Inflammatory macrophage treated with lipopolysaccharide for 4 hours (primary cell): ENCODE measurements at regions not wholly inside any gene's neighbourhood (a gene's known extent, or its start where the extent isn't known, plus 50 kb on each side); places are given as distances from the start of the nearest gene placed in this dataset.
"Not testable (repeated sequence)": the region's sequence is repeated elsewhere in the genome, so short reads cannot be mapped to it uniquely, and the experiment has no call there.

ENCODE experiments used
- DNase-seq: peaks from one replicate; pipeline ENCODE4 v3.0.0-alpha.2; 2020

DNA sequence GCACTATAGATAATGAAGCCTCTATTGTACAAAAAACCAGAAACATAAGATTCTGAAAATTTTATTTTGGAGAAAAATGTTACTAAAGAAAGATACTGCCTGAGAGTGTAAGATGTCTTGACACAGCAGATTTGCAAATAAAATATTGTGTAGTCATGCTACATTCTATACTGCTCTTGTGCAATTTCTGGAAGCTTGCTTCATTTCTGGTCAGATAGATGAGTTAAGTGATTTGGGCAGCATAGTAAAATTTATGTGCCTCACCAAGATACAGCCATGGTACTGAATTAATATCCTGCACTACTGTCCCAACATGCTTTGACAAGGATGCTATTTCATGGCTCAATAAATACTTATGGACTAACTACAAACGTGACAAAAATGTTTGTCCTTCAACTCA lies 55.1 kb upstream of the STARD13 start:
- DNase-seq, result peak; percentile 63

DNA sequence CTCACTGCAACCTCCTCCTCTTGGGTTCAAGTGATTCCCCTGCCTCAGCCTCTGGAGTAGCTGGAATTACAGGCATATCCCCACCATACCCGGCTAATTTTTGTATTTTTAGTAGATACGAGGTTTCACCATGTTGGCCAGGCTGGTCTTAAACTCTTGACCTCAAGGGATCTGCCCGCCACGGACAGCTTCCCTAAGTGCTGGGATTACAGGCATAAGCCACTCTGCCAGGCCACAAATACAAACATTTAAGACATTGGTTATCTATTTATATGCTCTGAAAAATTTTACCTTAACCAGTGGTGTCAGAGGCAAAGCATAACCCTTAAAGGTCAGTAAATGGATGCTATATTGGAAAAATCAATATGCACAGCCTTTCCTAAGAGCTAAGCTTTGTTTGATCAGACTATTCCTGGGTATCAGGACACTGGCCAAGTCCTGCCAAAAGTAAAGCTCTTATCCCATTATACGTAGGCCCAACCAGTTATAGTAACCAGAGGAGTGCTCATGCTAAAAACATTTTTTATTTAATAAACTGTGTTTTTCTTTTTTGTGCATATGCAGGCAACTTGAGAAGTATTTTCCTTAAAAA lies 56.4 kb upstream of the STARD13 start:
- no peak for DNase-seq

DNA sequence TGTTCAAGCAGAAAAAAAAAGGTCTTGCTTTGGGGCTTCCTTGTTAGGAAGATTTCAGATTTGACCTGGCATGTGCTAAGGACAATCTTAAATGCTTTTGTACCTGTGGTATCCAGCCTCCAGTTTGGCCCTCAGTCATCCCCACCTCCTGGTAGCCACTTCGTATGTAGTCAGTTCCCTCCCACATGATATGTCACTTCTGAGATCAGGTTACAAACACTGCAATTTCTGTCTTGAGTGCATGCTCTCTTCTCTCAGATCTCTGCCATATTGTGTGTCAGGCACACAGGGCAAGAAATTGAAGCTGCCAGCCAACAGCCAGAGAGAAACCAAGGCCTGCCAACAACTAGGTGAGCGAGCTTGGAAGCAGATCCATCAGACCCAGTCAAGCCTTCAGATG lies 60.3 kb upstream of the STARD13 start:
- DNase-seq, result no peak

DNA sequence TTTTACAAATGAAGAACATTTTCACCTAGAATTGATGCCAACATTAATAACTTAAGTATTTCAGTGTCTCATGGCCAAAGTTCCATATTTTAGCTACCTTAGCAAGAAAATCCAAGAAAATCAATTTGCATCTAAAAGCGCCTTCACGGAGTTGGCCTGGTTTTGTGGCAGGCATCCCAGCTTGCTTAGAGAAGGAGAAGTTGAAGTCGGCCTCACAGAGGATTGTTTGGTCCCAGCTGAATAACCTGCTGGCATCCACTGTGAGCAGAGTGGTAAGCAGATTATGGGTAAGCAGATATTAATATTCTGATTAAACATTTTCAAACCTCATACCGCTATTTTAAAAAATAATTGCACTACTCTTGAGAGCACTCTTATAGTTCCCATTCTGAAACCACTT lies 62.3 kb upstream of the STARD13 start:
- DNase-seq, result no peak

DNA sequence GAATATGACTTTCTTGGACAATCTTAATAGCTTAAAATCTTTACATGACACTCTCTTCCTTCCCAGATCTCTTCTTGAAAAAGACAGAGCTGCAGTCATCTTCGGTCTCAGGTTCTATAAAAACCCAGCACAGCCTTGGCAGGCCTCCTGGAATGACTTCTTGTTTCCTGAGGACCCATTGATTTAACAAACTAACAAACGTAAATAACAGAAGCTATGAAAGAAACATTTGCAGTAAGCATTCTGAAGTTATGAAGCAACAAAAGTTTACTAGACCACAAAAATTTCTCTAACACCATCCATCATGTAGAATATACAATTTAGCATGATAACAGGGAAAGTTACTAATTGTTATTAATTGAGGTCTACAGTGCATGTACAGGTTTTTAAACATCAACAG lies 62.8 kb upstream of the STARD13 start:
- no peak for DNase-seq

DNA sequence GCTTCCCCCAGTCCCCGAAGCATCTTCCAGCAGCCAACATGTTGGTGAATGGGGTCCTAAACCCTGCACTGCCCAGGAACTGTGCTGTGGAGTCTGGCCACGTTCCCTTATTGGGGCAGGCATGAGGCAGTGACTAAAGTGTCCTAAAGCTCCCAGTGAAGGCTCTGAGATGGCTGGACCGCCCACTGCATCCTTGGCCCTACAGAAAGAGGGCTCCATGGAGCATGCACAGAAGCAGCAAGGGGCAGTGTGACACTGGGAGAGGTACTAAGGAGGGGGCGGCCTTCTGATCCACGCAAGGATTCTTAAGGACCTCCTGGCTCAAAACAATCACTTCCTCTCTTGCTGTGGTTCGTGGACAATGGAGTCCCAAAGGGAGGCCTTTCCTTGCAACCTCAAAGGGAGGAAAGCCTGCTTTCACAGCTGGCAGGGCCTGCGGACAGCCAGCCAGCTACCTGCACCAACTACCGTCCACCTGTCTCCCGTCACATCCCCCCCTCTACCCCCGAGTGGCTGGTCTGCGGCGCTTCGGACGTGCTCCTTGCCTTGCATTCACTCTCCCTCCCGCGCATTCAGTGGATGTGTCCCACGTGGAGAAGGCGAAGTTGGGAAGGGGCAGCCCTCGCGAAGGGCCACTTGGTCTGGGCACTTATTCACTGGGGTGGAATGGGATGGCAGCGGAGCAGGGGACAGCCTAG lies 63.9 kb upstream of the STARD13 start:
- no peak for DNase-seq

DNA sequence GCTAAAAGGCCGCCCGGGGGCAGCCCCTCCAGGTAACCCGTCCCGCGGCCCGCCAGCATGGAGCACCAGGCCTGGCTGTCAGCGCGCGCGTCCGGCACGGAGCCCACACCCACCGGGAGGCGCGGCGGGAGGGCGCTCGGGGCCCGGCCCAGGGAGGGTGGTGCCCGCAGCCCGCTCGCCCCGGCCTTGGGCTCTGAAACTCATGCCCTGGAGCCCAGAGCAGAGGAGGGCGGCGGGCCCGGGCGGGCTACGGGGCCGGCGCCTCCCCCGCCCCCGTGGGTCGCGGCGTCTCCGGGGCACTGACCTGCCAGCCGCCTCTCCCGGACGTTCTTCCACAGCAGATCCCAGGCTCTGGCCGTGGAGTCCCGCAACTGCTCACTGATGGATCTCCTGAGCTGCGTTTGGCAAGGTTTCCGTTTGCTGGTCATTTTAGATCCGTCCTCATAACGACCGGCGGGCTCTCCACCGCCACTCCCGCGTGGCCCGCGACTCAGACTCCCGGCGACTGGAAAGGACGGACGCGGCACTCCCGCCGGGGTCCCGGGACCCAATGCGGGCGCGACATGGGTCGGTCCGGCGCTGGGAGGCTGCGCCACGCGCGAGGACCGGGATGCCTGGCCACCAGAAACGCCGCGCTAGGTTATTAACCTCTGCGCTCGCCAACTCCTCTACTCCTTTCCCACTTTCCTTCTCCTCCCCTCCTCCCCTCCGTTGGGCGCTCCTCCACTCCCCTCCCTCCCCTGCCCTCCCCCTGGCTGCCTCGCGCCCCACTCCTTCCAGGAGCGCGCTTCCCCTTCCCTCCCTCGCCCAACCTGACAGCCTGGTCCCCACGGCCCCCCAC lies 64.7 kb upstream of the STARD13 start:
- peak; percentile 31 for DNase-seq

DNA sequence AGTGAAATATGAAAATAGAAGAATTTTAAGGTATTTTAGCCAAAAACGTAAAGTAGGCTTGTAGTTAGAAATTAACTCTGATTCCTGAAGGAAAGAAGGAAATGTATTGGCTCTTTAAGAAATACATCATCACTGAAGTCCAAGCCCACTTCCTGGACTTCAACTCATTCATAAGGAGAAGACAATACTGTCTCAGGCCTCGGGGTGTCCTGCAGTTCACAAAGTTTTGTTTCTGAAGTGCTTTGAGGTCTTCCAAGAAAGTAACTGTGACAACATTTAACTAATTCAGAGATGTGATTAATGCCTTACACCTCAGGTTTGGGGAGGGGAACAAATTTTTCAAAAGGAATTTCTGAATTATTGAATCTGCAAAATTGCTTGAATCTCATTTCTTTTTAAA lies 65.8 kb upstream of the STARD13 start:
- DNase-seq, result peak; percentile 55

DNA sequence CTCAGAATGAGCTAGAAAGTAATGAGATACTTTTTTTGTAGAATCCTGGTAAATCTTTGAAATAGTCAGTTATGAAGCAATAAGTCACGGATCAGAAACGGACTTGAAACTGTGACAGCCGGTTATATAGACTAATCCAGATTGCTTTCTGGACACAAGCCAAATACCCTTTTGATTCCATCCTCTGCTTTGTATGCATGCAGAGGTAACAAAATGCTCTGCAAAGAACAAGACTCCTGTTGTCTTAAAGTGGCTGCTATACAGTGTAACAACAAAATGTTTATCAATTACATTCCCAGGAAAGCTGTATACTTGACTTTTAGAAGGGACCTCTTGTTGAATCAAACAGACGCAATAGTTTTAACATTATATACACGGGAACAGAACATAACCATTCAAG lies 66.5 kb upstream of the STARD13 start:
- DNase-seq, result no peak

DNA sequence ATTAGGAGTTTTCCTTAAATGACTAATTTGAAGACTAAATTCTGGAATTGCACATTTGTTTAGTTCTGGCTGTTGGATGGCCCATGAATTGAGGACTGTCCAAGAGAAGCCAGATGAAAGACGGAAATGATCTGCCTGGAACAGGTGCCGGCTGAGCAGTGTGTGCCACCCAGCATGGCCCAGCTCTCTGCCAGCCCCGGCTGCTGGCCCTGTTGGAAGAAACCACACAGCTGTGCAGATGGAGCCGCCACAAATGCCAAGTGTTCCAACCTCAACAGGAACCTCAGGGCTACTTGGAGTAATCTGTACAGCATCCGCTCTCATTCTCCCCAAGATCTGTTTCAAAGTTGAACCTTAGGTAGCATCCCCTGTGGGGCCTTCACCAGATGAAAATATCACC lies 67.0 kb upstream of the STARD13 start:
- no peak for DNase-seq

DNA sequence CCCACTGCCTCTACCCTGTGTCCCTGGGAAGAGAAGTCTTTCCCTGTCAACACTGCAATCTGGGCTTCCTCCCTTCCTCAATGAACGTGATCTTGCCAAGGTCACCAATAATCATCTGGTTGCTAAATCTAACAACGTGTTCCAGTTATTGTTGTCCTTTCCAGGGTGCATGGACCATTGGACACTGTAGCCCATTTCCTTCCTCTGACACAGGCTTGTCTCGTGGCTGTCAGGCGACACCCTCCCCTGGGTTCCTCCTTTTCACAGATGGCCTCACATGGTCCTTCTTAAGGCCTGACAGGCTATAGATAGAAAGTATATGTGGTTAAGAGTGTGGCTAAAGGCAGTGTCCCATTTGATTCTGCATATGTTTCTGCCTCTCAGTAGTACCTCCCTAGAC lies 67.7 kb upstream of the STARD13 start:
- peak; percentile 89 for DNase-seq

DNA sequence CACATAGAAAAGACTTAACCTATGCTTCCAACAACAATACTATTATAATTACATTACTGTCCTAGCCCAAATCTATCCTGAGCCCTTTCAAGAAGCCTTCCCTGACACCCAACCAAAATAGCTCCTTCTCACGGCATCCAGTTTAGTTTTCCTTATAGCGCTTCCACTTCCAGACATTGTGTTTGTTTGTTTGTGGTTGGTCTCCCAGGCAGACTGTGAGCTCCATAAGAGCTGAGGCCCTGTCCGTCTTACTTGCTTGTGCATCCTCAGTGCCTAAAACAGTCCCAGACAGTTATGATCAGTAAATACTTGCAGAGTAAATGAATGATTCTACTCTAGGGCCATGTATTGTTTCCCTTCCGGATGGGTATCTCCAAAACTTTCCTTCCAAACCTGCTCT lies 68.1 kb upstream of the STARD13 start:
- DNase-seq, result no peak

DNA sequence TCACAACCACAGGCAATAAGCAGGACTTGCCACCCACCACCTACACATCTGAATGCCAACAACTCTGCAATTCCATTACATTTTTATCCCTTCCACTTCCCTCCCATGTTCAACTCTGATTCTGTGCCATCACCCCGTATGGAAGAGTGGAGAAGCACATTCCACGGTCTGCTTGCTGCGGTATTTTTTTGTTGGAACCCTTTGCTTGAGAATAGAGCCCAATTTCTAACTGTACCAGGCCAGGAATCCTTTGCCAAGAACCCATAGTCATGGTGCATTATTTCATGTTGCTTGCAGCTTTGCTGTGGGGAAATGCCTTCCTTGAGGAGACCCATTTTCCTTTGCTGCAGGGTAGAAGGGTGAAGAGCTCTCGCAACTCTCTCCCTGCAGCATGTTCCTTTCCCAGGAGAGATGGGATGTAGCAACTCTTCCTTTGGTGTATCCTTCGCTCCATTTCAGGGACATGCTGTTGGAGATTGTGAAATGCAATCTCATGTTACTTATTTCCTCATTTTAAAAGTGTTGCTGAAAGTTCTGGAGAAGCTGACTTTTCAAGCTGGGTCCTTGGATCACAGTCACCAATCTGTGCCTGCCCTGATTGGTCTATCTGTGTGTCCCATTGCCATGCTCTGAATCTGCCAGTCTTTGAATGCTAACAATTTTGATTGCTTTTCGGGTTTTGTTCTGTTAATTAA lies 69.8 kb upstream of the STARD13 start:
- DNase-seq, result peak; percentile 78

DNA sequence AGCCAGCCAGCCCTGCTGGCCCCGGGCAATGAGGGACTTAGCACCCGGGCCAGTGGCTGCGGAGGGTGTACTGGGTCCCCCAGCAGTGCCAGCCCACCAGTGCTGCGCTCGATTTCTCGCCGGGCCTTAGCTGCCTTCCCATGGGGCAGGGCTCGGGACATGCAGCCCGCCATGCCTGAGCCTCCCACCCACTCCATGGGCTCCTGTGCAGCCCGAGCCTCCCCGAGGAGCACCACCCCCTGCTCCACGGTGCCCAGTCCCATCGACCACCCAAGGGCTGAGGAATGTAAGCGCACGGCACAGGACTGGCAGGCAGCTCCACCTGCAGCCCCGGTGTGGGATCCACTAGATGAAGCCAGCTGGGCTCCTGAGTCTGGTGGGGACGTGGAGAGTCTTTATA lies 72.5 kb upstream of the STARD13 start:
- DNase-seq, result not testable (repeated sequence)

DNA sequence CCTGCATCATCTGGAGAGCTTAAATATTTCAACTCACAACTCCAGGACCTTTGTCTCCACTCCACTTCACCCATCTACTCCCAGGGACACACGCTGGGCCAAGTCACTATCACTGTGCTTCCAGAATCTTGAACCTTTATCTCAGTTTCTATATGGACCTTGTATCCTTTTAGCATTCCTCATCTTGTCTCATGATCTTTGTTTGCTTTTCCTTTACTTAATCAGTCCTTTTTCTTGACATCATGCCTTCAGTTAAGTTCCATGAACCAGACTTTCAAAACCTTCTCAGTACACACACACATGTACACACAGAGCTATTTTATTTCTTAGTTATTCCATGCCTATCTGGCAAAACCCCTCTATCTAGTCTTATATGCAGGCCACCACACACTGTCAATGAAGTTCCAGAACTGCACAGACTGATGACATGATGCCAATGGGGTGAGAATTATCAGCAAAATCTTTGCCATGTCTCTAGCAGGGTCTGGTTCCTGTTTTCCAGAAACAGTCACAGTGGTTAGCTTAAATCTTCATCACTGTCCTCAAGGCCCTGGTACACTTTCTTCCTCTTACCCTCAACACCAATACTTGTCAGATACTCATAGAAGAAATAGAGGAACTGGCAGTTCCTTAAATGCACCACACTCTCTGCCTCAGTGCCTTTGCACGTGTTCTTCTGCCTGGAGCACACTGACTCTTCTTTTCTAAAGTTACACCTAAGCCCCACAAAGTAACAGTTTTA lies 77.6 kb upstream of the STARD13 start:
- peak; percentile 79 for DNase-seq

DNA sequence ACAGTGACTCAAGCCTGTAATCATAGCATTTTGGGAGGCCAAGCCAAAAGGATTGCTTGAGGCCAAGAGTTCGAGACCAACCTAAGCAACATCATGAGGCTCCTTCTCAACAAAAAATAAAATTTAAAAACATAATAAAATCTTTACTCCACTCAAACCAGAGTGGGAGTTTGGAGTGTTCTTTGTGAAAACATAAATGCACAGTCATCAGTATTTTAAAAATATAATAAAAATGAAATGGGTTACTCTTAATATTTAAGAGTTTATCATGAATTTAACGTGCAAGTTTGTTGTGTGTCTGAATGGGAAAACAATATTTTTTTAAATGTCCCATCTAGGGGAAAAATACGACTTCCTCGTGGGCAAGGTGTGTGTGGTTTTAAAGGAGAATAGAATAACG lies 78.6 kb upstream of the STARD13 start:
- no peak for DNase-seq

DNA sequence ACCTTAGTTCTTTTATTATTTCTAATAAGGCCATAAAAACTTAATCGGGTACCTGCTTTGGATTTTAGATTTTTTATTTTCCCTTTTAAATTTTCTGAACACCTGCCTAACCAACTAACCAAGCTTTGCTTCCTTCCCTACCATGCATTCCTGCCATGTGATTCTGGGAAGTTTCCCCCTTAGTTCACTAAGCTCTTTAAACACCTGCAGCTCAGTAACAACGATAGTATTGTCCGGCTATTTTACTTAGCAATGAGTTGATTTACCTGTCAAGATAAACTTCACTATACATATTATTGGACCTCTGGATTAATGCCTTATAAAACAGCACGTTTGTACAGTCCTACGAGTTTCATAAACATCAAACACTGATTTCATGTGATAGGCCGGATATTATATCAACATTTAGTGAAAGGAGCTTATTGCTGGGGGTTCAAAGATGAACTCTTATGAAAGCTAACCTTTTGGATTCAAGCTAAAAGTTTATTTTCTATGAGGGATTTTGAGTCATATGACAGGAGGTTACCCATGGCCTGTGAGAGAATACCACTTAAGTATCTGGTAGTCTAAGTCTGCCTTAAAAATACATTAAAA lies 81.0 kb upstream of the STARD13 start:
- DNase-seq, result no peak

DNA sequence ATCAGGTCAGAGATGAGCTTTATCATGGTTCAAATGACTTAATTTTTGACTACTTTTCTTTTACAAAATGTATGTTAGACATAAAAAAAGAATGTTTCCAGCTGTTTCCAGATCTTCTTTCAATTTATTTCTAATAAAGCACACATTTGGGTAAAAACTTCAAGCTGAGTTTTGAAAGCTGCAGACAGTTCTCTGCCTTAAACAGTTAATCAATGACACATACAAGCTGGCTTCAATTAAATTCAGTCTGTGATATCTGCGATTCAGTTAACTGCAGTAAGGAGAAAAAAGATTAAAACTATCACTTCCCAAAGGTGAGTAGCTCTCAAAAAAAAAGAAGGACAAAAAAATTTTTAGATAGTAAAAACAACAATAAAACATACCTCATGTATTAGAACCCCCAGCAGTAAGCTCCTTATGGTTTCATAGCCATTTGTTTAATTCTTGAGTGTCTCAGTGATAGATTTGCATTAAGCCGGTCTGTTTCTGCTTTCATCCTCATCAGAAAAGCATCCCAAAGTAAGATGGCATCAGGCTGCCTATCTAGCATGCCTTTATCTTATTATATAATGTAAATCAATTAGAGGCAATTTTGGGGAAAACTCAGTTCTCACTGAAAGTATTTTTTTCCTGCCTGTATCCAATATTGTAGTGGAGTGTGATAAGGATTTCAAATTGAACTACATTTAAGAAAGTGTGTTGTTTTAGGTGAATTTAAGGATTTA lies 81.8 kb upstream of the STARD13 start:
- DNase-seq, result no peak

DNA sequence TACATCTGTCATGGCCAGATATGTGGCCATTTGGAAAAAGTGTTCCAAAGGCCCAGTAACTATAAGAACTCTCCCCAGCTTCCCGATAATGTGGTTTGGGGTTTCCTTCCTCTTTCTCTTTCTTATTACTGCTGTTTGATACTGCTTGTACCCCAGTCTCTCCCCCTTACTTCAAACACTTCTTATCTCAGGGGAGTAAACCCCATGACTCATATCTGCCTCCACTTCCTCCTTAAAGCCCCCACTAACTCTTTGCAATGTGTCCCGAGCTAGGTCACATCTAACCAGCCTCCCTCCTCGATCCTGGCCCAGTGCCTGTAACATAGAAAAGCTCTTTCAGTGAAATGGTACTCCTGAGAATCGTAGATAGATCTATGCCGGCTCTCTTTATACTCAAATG lies 82.4 kb upstream of the STARD13 start:
- peak; percentile 30 for DNase-seq

DNA sequence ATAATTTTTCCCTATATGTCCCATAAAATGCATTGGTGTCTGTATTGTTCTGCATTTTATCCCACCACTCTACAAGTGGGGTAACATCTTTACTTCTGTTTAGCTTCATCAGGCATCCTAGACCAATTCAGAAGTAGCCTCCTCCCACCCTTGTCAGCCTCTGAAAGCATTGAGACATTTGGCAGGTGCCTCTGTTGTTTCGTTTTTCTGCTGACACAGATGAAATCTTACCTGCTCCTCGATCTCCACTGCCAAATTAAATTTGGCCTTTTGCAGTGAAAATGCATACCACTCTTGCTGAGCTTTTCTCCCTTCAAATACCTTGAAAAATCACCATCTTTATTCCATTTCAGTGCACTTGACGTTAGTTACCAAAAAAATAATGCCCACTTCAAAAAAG lies 83.5 kb upstream of the STARD13 start:
- no peak for DNase-seq

DNA sequence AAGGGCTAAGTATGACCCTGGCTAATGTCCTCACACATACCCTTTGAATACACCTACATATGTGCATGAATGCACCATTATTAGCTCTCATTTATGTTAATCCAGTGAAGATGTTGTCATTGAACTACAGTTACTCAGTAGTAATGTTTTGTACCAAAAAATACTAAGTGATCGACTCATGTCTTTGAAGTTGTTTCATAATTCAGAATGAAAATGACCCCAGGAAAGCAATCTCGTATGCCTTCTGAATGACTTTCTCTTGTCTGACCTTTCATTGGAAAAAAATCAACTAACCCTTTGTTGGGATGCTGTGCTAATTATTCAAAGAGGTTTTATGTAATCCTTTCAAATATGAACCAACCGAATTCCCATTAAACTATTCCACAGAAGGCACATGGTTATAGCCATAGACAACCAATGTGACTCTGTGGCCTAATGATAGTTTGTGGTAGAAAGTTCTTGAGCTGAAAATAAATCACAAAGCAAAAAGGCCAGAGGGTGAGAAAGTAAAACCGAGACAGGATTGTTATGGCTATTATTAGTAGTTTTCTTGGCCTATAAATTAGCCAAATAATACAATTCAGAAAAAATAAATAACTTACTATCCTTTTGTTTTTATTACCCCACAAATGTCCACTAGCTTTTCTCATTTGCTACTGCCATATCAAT lies 86.8 kb upstream of the STARD13 start:
- no peak for DNase-seq
